GM12878 (cell line): ENCODE measurements at regions not wholly inside any gene's neighbourhood (a gene's known extent, or its start where the extent isn't known, plus 50 kb on each side); places are given as distances from the start of the nearest gene placed in this dataset.

Source experiments
- ATAC-seq: fragments of 200-7000 bp; cut with Tn5 transposase; 3 replicates; pipeline ENCODE4 v1.9.1; 2020; ENCODE audit warnings: mild to moderate bottlenecking, moderate library complexity
- BruUV-seq: library from RNA; stranded (reverse); fragments of 400-500 nt; replicated peaks from 2 replicates; lab custom pipeline; 2021; lab: Mats Ljungman, UMichigan
- CTCF ChIA-PET: fragments of 300-600 bp; sonication (Branson Sonifier 250); formaldehyde crosslinking; extraction: SDS; loops from one replicate; lab custom pipeline; 2021; ENCODE audit warnings: inconsistent platforms; lab: Yijun Ruan, JAX
- POLR2A ChIA-PET: fragments of 350-600 bp; formaldehyde crosslinking; extraction: SDS; loops from one replicate; lab custom pipeline; 2021; ENCODE audit warnings: inconsistent platforms; lab: Charles Lee
- RAD21 ChIA-PET: fragments of 300-600 bp; sonication (Branson Sonifier 250); formaldehyde crosslinking; loops from one replicate; lab custom pipeline; 2023; ENCODE audit warnings: antibody characterized with exemption; ENCODE audit not compliant: unreplicated experiment; lab: Charles Lee
- SMC1A ChIA-PET: fragments of 300-600 bp; sonication (Branson Sonifier 250); formaldehyde crosslinking; loops from one replicate; lab custom pipeline; 2023; ENCODE audit not compliant: unreplicated experiment, uncharacterized antibody; lab: Charles Lee
- DNase-seq: peaks from one replicate; pipeline ENCODE4 v3.0.0-alpha.2; 2011; ENCODE audit warnings: low read depth, low spot score
- FAIRE-seq: peaks from 3 replicates; lab custom pipeline; 2011; peaks lifted over from hg19 to GRCh38; lab: Jason Lieb, UNC
- H2AFZ ChIP-seq: 2 replicates; pipeline ENCODE4 v1.6.0; 2011; ENCODE audit warnings: low read depth, low read length, control low read depth; ENCODE audit not compliant: control insufficient read depth
- H3K27ac ChIP-seq: 2 replicates; pipeline ENCODE4 v1.5.1; 2011; ENCODE audit warnings: control low read depth; ENCODE audit not compliant: control insufficient read depth, insufficient read depth
- H3K27me3 ChIP-seq, 2 experiments: replicated peaks in 1 of 2; 2 replicates each; pipeline versions ENCODE4 v1.6.0 to v1.6.1; 2011; ENCODE audit warnings: low read length in 1 of 2; ENCODE audit not compliant: control insufficient read depth in 2 of 2, insufficient read depth in 2 of 2
- H3K36me3 ChIP-seq, 2 experiments: 2 replicates each; pipeline ENCODE4 v1.5.1; 2011; ENCODE audit warnings: low read length in 1 of 2; ENCODE audit not compliant: control insufficient read depth in 2 of 2, insufficient read depth in 2 of 2
- H3K4me1 ChIP-seq: 2 replicates; pipeline ENCODE4 v1.6.1; 2011; ENCODE audit warnings: mild to moderate bottlenecking, low read length, moderate library complexity, mixed read lengths; ENCODE audit not compliant: control insufficient read depth, insufficient read depth
- H3K4me2 ChIP-seq: 2 replicates; pipeline ENCODE4 v1.6.0; 2011; ENCODE audit warnings: control low read depth; ENCODE audit not compliant: control insufficient read depth, insufficient read depth
- H3K4me3 ChIP-seq: fragments of 200-600 bp; sonication (generic); 2 replicates; pipeline ENCODE4 v1.5.1; 2016
- H3K79me2 ChIP-seq: 2 replicates; pipeline ENCODE4 v1.6.0; 2011; ENCODE audit warnings: low read length; ENCODE audit not compliant: control insufficient read depth, insufficient read depth
- H3K9ac ChIP-seq: 2 replicates; pipeline ENCODE4 v1.8.0; 2011; ENCODE audit warnings: low read length, control low read depth, mixed read lengths; ENCODE audit not compliant: control insufficient read depth, insufficient read depth
- H3K9me3 ChIP-seq: replicated peaks from 3 replicates; pipeline ENCODE4 v1.5.1; 2011; ENCODE audit warnings: mild to moderate bottlenecking, low read length; ENCODE audit not compliant: control insufficient read depth, insufficient read depth
- H4K20me1 ChIP-seq: 2 replicates; pipeline ENCODE4 v1.6.0; 2011; ENCODE audit not compliant: control insufficient read depth, insufficient read depth
- ATF7 ChIP-seq: fragments of 450-650 bp; IDR thresholded peaks from 2 replicates; pipeline ENCODE4 v1.6.1; 2016; ENCODE audit warnings: low read depth, mild to moderate bottlenecking
- CHD2 ChIP-seq: IDR thresholded peaks from 2 replicates; pipeline ENCODE4 v1.6.1; 2011; ENCODE audit warnings: low read depth, low read length, improper control_type of control experiment, borderline replicate concordance
- TBL1XR1 ChIP-seq: IDR thresholded peaks from 2 replicates; pipeline ENCODE4 v1.6.1; 2012; ENCODE audit warnings: low read depth, low read length, improper control_type of control experiment
- TCF3 ChIP-seq: IDR thresholded peaks from 2 replicates; pipeline ENCODE4 v1.6.1; 2012; ENCODE audit warnings: low read depth, mild to moderate bottlenecking, low read length, borderline replicate concordance; ENCODE audit not compliant: insufficient read depth
- WGBS: methylation state at CpG from one replicate; pipeline ENCODE4 v1.1.6; 2016; ENCODE audit warnings: low lambda C conversion rate; ENCODE audit not compliant: insufficient replicate concordance, insufficient coverage; ENCODE audit errors: missing lambda C conversion rate; 5-methylcytosine and 5-hydroxymethylcytosine counted together
- in situ Hi-C: fragments of 300-500 bp; cut with MboI; formaldehyde crosslinking; loops from 9 replicates; pipeline ENCODE4 v1.14.3; 2018; ENCODE audit warnings: mixed read lengths
- intact Hi-C: fragments of 100-400 bp; cut with micrococcal nuclease; formaldehyde crosslinking; loops from one replicate; pipeline ENCODE4 v1.14.2; 2022; ENCODE audit not compliant: unreplicated experiment
- TF ChIP-seq, protein P1 (sequence below): IDR thresholded peaks from 2 replicates; pipeline ENCODE4 v1.6.1; 2012; ENCODE audit warnings: low read depth, low read length, improper control_type of control experiment

DNA sequence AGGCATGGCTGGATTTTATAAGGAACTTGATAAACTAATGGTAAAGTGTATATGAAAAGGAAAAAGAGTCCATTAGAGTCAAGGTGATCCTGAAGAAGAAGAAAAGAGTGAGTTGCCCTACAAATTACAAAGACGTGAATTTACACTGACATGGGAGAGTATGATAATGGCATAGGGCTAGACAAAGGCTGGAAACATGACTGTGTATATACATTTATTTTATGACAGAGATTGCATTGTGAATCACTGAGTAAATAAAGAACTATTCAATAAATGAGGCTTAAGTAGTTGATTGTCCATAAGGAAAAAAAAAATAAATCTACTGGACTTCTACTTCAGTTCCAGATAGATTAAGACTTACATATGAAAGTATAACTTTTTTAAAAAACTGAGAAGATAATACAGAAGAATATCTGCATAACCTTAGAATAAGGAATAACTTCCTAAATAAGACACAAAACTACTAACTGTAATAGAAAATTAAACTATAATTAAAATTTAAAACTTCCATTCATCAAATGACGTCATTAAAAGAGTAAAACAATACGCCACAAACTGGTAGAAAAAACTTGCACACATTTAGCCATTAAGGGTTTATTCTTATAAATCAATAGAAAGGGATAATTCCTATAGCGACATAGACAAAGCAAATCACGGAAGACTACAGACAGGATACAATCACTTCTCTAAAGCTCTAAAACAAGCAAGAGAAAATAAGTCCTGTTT is 278.5 kb downstream of the NOVA1 start:
- in situ Hi-C loops (no loop called here), intact Hi-C loops (no loop called here)
- FAIRE-seq, result no peak
- ChIA-PET POLR2A (no interaction called here), RAD21 (no interaction called here), CTCF (no interaction called here), SMC1A (no interaction called here)
- Histone ChIP-seq H3K36me3 (no peaks in the 10 kb centered on the region), H4K20me1 (no peaks in the 10 kb centered on the region), H3K27ac (no peak overlapping the region), H3K9me3 (no peaks in the 10 kb centered on the region), H3K27me3 (no peaks in the 10 kb centered on the region), H3K79me2 (no peaks in the 10 kb centered on the region), H3K4me2 (no peak overlapping the region), H2AFZ (no peak overlapping the region), H3K9ac (no peak overlapping the region), H3K4me1 (no peaks in the 10 kb centered on the region), H3K4me3 (no peak overlapping the region)
- DNase-seq, result no peak
- WGBS, result 22% methylated on average over 5 of the region's 5 CpGs
- TF ChIP-seq TBL1XR1 (no peak), ATF7 (peak; percentile 57)
- TF ChIP-seq, protein P1, sequence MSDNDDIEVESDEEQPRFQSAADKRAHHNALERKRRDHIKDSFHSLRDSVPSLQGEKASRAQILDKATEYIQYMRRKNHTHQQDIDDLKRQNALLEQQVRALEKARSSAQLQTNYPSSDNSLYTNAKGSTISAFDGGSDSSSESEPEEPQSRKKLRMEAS, result no peak
- ATAC-seq, result no peak
- no TSS peak for BruUV-seq

- no peak overlapping the region for H2AFZ ChIP-seq
- ChIA-PET RAD21 (no interaction called here), CTCF (no interaction called here), SMC1A (no interaction called here), POLR2A (no interaction called here)
- H3K9me3 ChIP-seq, result no peaks in the 10 kb centered on the region
- intact Hi-C loops (no loop called here), in situ Hi-C loops (no loop called here)
- H3K27ac ChIP-seq, result no peak overlapping the region
- no peaks in the 10 kb centered on the region for H3K36me3 ChIP-seq
- H3K4me2 ChIP-seq, result no peak overlapping the region
- FAIRE-seq (no peak), ATAC-seq (no peak), DNase-seq (no peak)
- TF ChIP-seq TCF3 (no peak), CHD2 (no peak)
- H4K20me1 ChIP-seq, result no peaks in the 10 kb centered on the region
- H3K27me3 ChIP-seq, result no peaks in the 10 kb centered on the region
- no peak overlapping the region for H3K9ac ChIP-seq
- no peaks in the 10 kb centered on the region for H3K79me2 ChIP-seq
- no peaks in the 10 kb centered on the region for H3K4me1 ChIP-seq
- no TSS peak for BruUV-seq
- H3K4me3 ChIP-seq, result no peak overlapping the region
Measured at GRCh38 chr14:26304056-26304455, 293.8 kb downstream of the NOVA1 start.
